Stimulated activated CD8-positive, alpha-beta memory T cell treated with anti-CD3 and anti-CD28 coated beads, Interleukin-7, amount 100 ng/mL, for 48 hours (primary cell): ENCODE measurements at regions not wholly inside any gene's neighbourhood (a gene's known extent, or its start where the extent isn't known, plus 50 kb on each side); places are given as distances from the start of the nearest gene placed in this dataset.
"Not testable (repeated sequence)": the region's sequence is repeated elsewhere in the genome, so short reads cannot be mapped to it uniquely, and the experiment has no call there.

Experiments used
- DNase-seq, 2 donors: peaks; one replicate each; pipeline ENCODE4 v3.0.0-alpha.2; 2020; ENCODE audit warnings: low read depth in 1 of 2; ENCODE audit errors: extremely low read depth in 1 of 2

GRCh38 chr13:18837179-18837745, 344.4 kb downstream of the TUBA3C start:
- DNase-seq = not testable (repeated sequence)

DNA sequence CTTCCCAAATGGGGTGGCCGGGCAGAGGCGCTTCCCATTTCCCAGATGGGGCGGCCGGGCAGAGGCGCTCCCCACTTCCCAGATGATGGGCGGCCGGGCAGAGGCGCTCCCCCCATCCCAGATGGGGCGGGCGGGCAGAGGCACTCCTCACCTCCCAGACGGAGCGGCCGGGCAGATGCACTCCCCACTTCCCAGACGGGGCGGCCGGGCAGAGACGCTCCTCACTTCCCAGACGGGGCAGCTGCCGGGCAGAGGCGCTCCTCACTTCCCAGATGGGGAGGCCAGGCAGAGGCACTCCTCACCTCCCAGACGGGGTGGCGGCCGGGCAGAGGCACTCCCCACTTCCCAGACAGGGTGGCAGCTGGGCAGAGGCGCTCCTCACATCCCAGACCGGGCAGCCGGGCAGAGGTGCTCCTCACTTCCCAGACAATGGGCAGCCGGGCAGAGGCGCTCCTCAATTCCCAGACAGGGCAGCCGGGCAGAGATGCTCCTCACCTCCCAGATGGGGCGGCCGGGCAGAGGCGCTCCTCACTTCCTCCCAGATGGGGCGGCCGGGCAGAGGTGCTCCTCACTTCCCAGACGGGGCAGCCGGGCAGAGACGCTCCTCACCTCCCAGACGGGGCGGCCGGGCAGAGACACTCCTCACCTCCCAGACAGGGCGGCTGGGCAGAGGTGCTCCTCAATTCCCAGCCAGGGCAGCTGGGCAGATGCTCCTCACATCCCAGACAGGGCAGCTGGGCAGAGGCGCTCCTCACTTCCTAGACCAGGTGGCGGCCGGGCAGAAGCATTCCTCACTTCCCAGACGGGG, 345.0 kb downstream of the TUBA3C start:
- DNase-seq = not testable (repeated sequence)

GRCh38 chr13:18835754-18836153, 345.9 kb downstream of the TUBA3C start:
- not testable (repeated sequence) for DNase-seq

- not testable (repeated sequence) for DNase-seq
Measured at GRCh38 chr13:18824678-18825077, 356.9 kb downstream of the TUBA3C start.

GRCh38 chr13:18822655-18823639, 358.7 kb downstream of the TUBA3C start:
- not testable (repeated sequence) for DNase-seq

GRCh38 chr13:18773988-18774387, 407.6 kb downstream of the TUBA3C start:
- DNase-seq = not testable (repeated sequence)

DNA sequence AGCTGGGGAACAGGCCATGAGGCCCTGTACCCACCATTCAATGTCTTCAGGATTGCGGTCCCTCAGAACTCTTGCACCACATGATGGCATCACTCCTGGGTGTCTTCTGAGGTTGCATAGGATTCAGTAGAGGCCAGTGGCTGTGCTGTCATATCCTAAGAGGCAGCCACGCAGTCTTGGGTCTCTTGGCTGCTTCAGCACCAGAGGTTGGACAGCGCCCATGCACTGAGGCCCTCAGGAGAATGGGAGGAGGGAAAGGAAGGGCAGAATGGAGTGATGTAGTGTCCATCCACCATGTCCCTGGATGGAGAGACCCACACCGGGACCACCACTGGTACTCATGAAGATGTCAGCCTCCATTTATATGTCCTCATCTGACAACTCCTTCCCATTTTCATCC, 439.9 kb downstream of the TUBA3C start:
- not testable (repeated sequence) for DNase-seq

DNA sequence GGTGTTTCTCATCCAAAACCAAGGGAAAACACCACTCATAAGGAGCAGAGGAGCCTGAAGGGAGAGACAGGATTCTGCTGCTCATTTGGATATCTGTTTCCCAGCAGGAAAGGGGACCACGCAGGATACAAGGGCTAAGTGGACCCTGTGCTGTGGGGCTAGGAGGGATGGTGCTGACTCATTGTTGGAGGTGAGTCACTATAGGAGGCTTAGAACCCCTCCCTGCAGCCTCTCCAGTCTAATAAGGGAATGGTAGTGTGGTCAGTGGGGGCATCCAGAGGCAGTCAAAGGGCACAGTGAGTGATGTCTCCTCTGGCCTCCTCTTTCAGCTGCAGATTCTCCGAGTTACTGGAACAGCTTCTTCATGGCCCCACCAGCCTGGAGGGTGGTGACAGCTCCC, 442.3 kb downstream of the TUBA3C start:
- DNase-seq = no peak

GRCh38 chr13:18738086-18738485, 443.5 kb downstream of the TUBA3C start:
- DNase-seq = not testable (repeated sequence)

GRCh38 chr13:18727138-18727537, 454.5 kb downstream of the TUBA3C start:
- DNase-seq = not testable (repeated sequence)

GRCh38 chr13:18726524-18726923, 455.1 kb downstream of the TUBA3C start:
- not testable (repeated sequence) for DNase-seq

DNA sequence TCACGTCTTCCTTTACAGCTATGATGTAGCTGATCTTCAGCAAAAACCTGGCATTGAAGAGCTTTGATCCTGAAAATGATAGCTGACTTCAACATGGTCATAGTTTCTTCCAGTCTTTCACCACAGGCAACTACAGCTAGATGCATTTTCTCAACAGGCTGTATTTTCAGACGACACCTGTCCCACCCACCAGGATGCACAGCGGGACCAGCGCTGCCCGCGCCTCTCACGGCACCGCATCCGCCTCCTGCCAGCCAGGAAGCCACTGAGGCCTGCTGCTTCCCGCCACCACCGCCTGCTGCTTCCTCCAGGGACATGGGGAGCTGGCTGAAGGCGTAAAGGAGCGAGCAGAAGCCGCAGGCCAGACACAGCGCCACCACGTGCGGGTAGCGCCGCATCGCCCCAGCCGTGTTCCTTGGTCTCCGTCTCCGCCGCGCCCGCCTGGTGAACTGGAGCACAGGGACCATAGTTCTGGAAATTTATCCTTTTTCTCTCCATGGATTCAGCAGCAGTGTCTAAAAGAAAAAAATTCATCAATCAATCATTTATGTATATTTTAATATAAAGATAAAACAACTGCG, 456.3 kb downstream of the TUBA3C start:
- DNase-seq = not testable (repeated sequence)

GRCh38 chr13:18714889-18715288, 466.7 kb downstream of the TUBA3C start:
- DNase-seq = no peak

GRCh38 chr13:18710673-18711072, 471.0 kb downstream of the TUBA3C start:
- DNase-seq = not testable (repeated sequence)

DNA sequence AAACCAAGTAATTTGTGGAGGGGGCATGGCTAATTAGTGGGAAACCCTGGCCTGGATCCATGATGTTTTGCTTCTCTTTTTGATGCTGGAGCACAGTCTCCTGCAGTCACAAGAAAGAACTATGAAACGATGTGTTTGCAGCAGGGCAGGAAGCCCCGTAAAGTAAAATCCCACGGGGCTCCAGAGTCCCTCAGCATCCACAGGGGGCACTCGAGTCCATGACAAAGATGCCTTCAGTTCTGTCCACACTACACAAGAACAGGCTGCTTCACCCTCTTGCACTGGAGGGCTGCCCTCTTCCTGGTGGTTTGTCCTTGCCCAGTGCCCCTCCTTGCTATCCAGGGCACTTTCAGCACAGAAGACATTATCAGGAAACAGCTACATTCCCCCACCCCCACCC, 475.1 kb downstream of the TUBA3C start:
- DNase-seq = not testable (repeated sequence)

DNA sequence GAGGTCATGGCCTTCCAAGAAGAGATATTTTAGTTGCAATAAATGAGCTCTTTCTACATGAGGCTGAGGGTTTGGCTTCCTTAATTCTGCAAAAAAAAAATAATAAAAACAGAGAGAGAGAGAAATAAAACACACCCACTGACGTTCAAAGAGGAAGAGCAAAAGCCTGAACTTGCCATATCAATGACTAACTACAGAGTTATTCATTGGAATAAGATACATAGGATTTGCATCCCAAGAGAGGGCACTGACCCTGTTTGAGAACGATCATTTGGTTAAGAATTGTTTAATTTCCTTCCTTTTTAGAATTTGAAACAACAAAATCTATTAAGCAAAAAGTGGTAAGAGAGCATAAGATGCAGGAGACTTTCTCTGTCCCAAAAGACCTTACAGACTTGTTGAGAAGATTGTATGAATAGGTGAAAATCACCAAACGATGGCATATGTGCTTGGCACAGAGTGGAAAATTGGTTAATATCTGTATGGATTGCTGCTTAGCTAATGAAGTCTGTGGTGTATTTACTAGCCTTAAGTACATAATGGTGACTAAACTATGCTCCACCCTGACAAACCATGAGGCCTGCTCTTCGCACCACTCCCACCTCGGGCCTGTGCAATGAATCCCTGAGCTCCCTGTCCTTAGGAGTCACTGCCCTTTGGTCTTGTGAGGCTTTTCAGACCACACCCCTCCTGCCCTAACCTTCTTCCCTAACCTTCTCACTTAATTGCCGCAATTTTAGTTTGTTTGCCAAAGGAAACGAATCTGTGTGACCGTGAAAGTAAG, 479.0 kb downstream of the TUBA3C start:
- DNase-seq = not testable (repeated sequence)

GRCh38 chr13:18698332-18698731, 483.3 kb downstream of the TUBA3C start:
- DNase-seq = not testable (repeated sequence)

GRCh38 chr13:18697851-18698250, 483.8 kb downstream of the TUBA3C start:
- DNase-seq = not testable (repeated sequence)

- DNase-seq = not testable (repeated sequence)
Measured at GRCh38 chr13:18697221-18697620, 484.4 kb downstream of the TUBA3C start.

- DNase-seq = not testable (repeated sequence)
Measured at GRCh38 chr13:18677403-18677802, 504.2 kb downstream of the TUBA3C start.
